GM12873 (cell line): ENCODE measurements at regions not wholly inside any gene's neighbourhood (a gene's known extent, or its start where the extent isn't known, plus 50 kb on each side); places are given as distances from the start of the nearest gene placed in this dataset.

Experiments used
- TF ChIP-seq, protein P1 (sequence below): IDR thresholded peaks from 2 replicates; pipeline ENCODE4 v1.5.1; 2012; ENCODE audit warnings: low read depth, mild to moderate bottlenecking, moderate library complexity, low read length, control low read depth; ENCODE audit not compliant: insufficient read depth; ENCODE audit errors: missing control alignments

DNA sequence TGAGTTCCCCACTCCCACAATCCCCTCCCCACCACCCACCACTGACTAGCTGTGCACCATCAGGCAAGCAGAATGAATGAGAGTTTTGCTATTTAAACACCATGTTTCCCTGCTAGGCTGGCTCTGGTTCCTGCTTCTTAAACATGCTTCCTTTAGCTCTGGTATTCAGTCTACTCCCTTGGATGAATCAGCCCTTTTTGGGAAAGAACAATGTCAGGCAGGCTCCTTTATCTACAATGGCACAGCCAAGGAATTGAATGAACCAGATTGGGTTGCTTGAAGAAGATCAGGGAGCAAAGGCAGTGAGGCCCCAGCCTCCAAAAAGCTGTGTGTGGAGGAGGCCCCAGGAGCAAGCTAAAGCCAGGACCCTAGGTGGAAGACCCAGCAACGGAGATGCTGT is 92.9 kb upstream of the ISX start:
- TF ChIP-seq, protein P1, sequence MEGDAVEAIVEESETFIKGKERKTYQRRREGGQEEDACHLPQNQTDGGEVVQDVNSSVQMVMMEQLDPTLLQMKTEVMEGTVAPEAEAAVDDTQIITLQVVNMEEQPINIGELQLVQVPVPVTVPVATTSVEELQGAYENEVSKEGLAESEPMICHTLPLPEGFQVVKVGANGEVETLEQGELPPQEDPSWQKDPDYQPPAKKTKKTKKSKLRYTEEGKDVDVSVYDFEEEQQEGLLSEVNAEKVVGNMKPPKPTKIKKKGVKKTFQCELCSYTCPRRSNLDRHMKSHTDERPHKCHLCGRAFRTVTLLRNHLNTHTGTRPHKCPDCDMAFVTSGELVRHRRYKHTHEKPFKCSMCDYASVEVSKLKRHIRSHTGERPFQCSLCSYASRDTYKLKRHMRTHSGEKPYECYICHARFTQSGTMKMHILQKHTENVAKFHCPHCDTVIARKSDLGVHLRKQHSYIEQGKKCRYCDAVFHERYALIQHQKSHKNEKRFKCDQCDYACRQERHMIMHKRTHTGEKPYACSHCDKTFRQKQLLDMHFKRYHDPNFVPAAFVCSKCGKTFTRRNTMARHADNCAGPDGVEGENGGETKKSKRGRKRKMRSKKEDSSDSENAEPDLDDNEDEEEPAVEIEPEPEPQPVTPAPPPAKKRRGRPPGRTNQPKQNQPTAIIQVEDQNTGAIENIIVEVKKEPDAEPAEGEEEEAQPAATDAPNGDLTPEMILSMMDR: no peak

DNA sequence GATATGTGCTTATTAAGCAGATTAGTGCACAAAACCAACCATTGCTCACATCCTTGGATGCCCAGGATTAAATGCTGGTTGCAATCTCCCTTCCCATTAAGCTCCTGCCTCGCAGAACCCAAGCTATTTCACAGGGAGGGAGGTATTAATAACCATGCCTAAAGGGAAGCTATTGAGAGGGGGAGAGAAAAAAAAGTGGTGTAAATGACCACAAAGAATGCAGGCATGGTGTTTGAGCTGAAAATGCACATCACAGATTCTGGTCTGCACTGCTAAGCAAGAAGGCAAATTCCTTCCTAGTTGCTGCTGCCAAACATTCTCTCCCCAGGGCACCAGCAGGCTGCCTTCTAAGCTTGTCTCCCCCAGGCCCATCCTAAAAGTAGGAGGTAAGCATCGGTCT is 92.0 kb upstream of the ISX start:
- TF ChIP-seq, protein P1: no peak

DNA sequence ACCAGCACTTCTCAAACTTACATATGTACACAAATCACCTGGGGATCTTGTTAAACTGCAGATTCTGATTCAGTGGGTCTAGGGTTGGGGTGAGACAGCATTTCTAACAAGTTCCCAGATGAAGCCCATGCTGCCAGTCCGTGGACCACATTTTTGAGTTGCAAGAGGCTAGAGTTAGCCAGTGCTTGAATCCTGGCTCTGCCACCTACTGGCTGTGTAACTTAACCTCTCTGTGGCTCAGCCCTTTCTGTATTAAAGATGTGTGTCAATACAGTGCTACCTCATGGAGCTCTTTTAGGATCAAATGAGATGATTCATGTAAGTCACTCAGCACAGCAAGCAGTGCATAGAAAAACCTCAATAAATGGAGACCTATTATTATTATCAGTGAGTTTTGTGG is 90.2 kb upstream of the ISX start:
- TF ChIP-seq, protein P1: no peak

DNA sequence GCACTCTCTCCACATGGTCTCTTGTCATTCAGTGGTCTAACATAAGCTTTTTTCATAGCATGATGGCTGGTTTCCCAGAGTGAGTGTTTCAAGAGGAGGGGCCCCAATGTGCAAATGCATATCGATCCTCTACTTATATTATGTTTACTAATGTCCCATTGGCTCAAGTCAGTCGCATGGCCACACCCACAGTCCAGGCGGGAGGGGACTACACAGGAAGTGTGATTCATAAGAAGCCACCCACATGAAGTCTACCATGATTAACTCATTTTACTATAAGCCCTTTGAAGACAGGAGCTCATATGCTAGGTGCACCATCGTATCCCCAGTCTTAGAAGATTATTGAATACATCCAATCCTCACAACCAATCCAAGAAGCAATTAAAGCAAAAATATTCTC is 89.5 kb upstream of the ISX start:
- TF ChIP-seq, protein P1: no peak

DNA sequence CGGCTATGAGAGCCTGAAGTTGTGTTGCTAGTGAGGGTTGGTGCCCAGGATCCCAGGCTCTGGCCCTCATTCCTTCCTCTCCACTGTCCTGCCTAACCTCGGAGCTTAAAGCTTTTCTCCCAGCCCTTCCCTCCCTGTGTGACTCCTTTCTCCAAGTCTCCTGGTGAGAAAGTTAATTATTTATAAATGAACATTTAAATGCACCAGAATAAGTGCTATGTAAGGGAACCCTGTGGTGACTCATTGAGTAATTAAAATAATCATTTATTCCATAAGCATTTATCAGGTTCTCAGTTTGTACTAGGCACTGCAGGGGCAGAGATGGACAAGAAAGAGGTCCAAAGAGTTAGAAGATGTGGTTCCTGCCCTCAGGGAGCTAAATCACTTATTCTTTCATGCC is 89.1 kb upstream of the ISX start:
- TF ChIP-seq, protein P1: no peak

DNA sequence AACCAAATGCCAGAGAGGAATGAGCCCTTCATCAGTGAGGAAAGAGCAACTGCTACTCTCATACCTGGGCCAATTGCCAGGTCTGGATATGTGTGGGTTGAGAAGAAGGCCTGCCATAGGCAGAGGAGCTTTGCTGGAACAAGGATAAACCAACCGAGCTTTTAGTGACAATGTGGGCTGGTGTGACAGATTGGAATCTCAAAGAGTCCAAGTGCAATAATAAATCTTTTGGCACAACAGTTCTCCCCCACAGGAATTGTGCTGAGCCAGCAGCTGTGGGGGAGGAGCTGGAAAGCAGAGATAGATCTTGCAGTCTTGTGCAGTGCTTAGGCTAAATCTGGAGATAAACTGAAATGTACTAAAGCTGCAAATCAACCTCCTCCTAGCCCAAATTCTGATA is 79.4 kb upstream of the ISX start:
- TF ChIP-seq, protein P1: no peak

DNA sequence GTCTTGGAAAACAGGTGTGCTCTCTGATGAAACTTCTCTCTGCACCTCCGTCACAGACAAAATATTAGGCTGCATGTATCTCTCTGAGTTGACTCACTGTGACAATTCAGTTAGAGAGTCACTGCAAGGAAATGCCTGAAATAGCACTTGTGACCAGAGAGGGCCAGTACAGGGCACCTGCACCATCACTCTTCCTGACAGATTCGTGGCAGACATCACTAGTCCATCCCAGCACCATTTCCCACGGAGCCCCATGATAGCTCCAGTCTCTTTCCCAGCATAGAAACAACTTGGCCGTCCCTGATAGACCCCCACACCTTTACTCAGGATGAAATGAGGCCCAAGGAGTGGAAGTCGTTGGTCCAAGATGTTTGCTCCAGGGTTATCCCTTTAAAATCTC is 73.3 kb upstream of the ISX start:
- TF ChIP-seq, protein P1: no peak
